Panc1 (cell line): ENCODE measurements at regions not wholly inside any gene's neighbourhood (a gene's known extent, or its start where the extent isn't known, plus 50 kb on each side); places are given as distances from the start of the nearest gene placed in this dataset.
"Not testable (repeated sequence)": the region's sequence is repeated elsewhere in the genome, so short reads cannot be mapped to it uniquely, and the experiment has no call there.

Experiments used
- ATAC-seq: fragments of 200-7000 bp; cut with Tn5 transposase; 2 replicates; pipeline ENCODE4 v1.9.1; 2020; ENCODE audit warnings: mild to moderate bottlenecking, moderate library complexity
- BruUV-seq: library from RNA; stranded (reverse); fragments of 400-500 nt; replicated peaks from 2 replicates; lab custom pipeline; 2021; lab: Mats Ljungman, UMichigan
- CTCF ChIA-PET: fragments of 300-600 bp; sonication (Branson Sonifier 250); formaldehyde crosslinking; loops from one replicate; lab custom pipeline; 2022; ENCODE audit warnings: antibody characterized with exemption; lab: Charles Lee
- POLR2A ChIA-PET: fragments of 300-600 bp; sonication (Branson Sonifier 250); formaldehyde crosslinking; loops from one replicate; lab custom pipeline; 2022; ENCODE audit warnings: antibody characterized with exemption; lab: Charles Lee
- DNase-seq: peaks from one replicate; pipeline ENCODE4 v3.0.0-alpha.2; 2010; ENCODE audit warnings: low read depth, low spot score
- H3K27ac ChIP-seq: 2 replicates; pipeline ENCODE4 v1.5.1; 2011; ENCODE audit warnings: mild to moderate bottlenecking, low read length, inconsistent platforms
- H3K27me3 ChIP-seq: fragments of 200-500 bp; sonication (Bioruptor generic); 2 replicates; pipeline ENCODE4 v1.6.0; 2014; ENCODE audit warnings: low read length, inconsistent platforms; ENCODE audit not compliant: control insufficient read depth, insufficient read depth
- H3K36me3 ChIP-seq: fragments of 200-500 bp; sonication (Bioruptor generic); 2 replicates; pipeline ENCODE4 v1.5.1; 2014; ENCODE audit warnings: inconsistent platforms, mild to moderate bottlenecking, low read length, moderate library complexity; ENCODE audit not compliant: control insufficient read depth, insufficient read depth
- H3K4me1 ChIP-seq: 2 replicates; pipeline ENCODE4 v1.5.1; 2011; ENCODE audit warnings: inconsistent platforms, mild to moderate bottlenecking, low read length, moderate library complexity; ENCODE audit not compliant: control insufficient read depth, insufficient read depth
- H3K4me3 ChIP-seq, 2 experiments: 2 replicates each; pipeline ENCODE4 v1.5.1; 2011 to 2012; ENCODE audit warnings: low read depth in 2 of 2, low read length in 2 of 2, mild to moderate bottlenecking in 2 of 2, inconsistent platforms in 1 of 2, moderate library complexity in 1 of 2
- H3K9me3 ChIP-seq: fragments of 200-500 bp; sonication (Bioruptor generic); 2 replicates; pipeline ENCODE4 v1.5.1; 2014; ENCODE audit warnings: low read depth, mild to moderate bottlenecking, inconsistent platforms, low read length, moderate library complexity; ENCODE audit not compliant: control insufficient read depth, insufficient read depth
- CTCF ChIP-seq: fragments of 450-650 bp; IDR thresholded peaks from 2 replicates; pipeline ENCODE4 v1.5.1; 2017; ENCODE audit warnings: mild to moderate bottlenecking
- POLR2AphosphoS5 ChIP-seq: IDR thresholded peaks from 2 replicates; pipeline ENCODE4 v1.6.1; 2012; ENCODE audit warnings: mild to moderate bottlenecking, low read depth, low read length, moderate library complexity
- REST ChIP-seq, 2 experiments: IDR thresholded peaks; 2 replicates each; pipeline ENCODE4 v1.6.1; 2011 to 2012; ENCODE audit warnings: low read depth in 2 of 2, control low read depth in 1 of 2, low read length in 1 of 2, mild to moderate bottlenecking in 1 of 2, moderate library complexity in 1 of 2; ENCODE audit not compliant: insufficient read depth in 1 of 2
- SIN3A ChIP-seq: IDR thresholded peaks from 2 replicates; pipeline ENCODE4 v1.6.1; 2012; ENCODE audit warnings: low read depth, mild to moderate bottlenecking, low read length, moderate library complexity, borderline replicate concordance; ENCODE audit not compliant: insufficient read depth
- TCF7L2 ChIP-seq: IDR thresholded peaks from 2 replicates; pipeline ENCODE4 v1.6.1; 2011; ENCODE audit warnings: mild to moderate bottlenecking, low read depth, low read length, inconsistent platforms
- in situ Hi-C: cut with HindIII; loops from 2 replicates; pipeline ENCODE4 v1.10.0; 2016; ENCODE audit warnings: low sequenced_read_pairs, low pct_unique_long_range_greater_than_20kb
- intact Hi-C: fragments of 100-400 bp; cut with micrococcal nuclease; formaldehyde crosslinking; loops from one replicate; pipeline ENCODE4 v1.10.0; 2022; ENCODE audit not compliant: unreplicated experiment

- intact Hi-C loops (no loop called here), in situ Hi-C loops (no loop called here)
- ATAC-seq: no peak
- DNase-seq: no peak
- no peaks in the 10 kb centered on the region for H3K36me3 ChIP-seq
- CTCF ChIA-PET: no interaction called here
- H3K4me3 ChIP-seq: no peak overlapping the region
- H3K27ac ChIP-seq: no peak overlapping the region
- H3K27me3 ChIP-seq: no peaks in the 10 kb centered on the region
- H3K4me1 ChIP-seq: no peaks in the 10 kb centered on the region
- TF ChIP-seq POLR2AphosphoS5 (no peak), TCF7L2 (no peak), REST (IDR thresholded peaks at IDR 0.05; ENCODE audit: insufficient read depth in 1 of 2, low read depth in 2 of 2, low read length in 1 of 2) (no peak), CTCF (no peak), SIN3A (no peak)
- POLR2A ChIA-PET: no interaction called here
- no peaks in the 10 kb centered on the region for H3K9me3 ChIP-seq
- no TSS peak for BruUV-seq
These were observed 423.2 kb upstream of the RORB start for GRCh38 chr9:74073897-74074296.

- no peak for DNase-seq
- Histone ChIP-seq H3K27ac (no peak overlapping the region), H3K4me1 (no peaks in the 10 kb centered on the region), H3K27me3 (no peaks in the 10 kb centered on the region), H3K36me3 (no peaks in the 10 kb centered on the region), H3K4me3 (no peak overlapping the region), H3K9me3 (no peaks in the 10 kb centered on the region)
- BruUV-seq: no TSS peak
- ATAC-seq: no peak
- CTCF ChIA-PET: no interaction called here
- TF ChIP-seq POLR2AphosphoS5 (no peak), REST (IDR thresholded peaks at IDR 0.05; ENCODE audit: insufficient read depth in 1 of 2, low read depth in 2 of 2, low read length in 1 of 2) (no peak), CTCF (no peak), SIN3A (no peak), TCF7L2 (no peak)
- in situ Hi-C loops (no loop called here), intact Hi-C loops (no loop called here)
- POLR2A ChIA-PET: no interaction called here
These were observed 418.5 kb upstream of the RORB start for GRCh38 chr9:74078647-74079046.

GRCh38 chr9:74080652-74081051, 416.5 kb upstream of the RORB start:
- ATAC-seq, in situ Hi-C loops, H3K36me3 ChIP-seq, H3K4me1 ChIP-seq, H3K4me3 ChIP-seq, DNase-seq, CTCF ChIA-PET, H3K27me3 ChIP-seq, H3K27ac ChIP-seq, H3K9me3 ChIP-seq, BruUV-seq, POLR2A ChIA-PET: not testable (repeated sequence)
- intact Hi-C loops: loop anchor here (10.0 kb wide), 1 partner anchor 64 kb away; no protein-coding TSS in a partner anchor
